ENCODE measurements at regions not wholly inside any gene's neighbourhood (a gene's known extent, or its start where the extent isn't known, plus 50 kb on each side); places are given as distances from the start of the nearest gene placed in this dataset.

DNA sequence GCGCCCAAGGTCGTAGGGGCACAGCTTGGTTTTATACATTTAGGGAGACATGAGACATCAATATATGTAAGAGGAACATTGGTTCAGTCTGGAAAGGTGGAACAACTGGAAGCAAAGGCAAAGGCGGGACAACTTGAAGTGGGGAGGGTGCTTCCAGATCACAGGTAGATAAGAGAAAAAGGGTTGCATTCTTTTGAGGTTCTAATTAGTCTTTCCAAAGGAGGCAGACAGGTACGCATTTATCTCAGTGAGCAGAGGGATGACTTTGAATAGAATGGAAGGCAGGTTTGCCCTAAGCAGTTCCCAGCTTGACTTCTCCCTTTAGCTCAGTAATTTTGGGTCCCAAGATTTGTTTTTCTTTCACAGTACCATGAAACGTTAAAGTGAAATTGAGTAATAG lies 223.2 kb downstream of the FAM47A start:
- ATAC-seq = no peak
- no peak for TF ChIP-seq ARNTL (CRISPR knock-in tag; IDR thresholded peaks at IDR 0.05; ENCODE audit: borderline replicate concordance, low read depth)
- TF ChIP-seq TCF4 (CRISPR knock-in tag; IDR thresholded peaks at IDR 0.05; ENCODE audit: borderline replicate concordance) = no peak
- TF ChIP-seq RARB (CRISPR knock-in tag; IDR thresholded peaks at IDR 0.05) = no peak
- TF ChIP-seq ZNF565 (CRISPR knock-in tag; conservative IDR thresholded peaks at IDR 0.05; ENCODE audit: low read depth) = no peak
- no peak for TF ChIP-seq SNAI2 (CRISPR knock-in tag; IDR thresholded peaks at IDR 0.05)
- no peak for TF ChIP-seq ESRRG (CRISPR knock-in tag; IDR thresholded peaks at IDR 0.05)
- no peak for TF ChIP-seq GLIS3 (CRISPR knock-in tag; IDR thresholded peaks at IDR 0.05)
- no peak for TF ChIP-seq ZNF70 (CRISPR knock-in tag; IDR thresholded peaks at IDR 0.05)
- no peak for TF ChIP-seq PPARA (CRISPR knock-in tag; IDR thresholded peaks at IDR 0.05; ENCODE audit: borderline replicate concordance)
- no peak for TF ChIP-seq ZNF8 (CRISPR knock-in tag; IDR thresholded peaks at IDR 0.05)

GRCh38 chrX:33908074-33908473 lies 224.0 kb downstream of the FAM47A start:
- TF ChIP-seq GLIS3 (CRISPR knock-in tag; IDR thresholded peaks at IDR 0.05) (no peak), ESRRG (CRISPR knock-in tag; IDR thresholded peaks at IDR 0.05) (no peak), POU6F1 (CRISPR knock-in tag; IDR thresholded peaks at IDR 0.05; ENCODE audit: borderline replicate concordance, low read depth) (no peak), CREB5 (CRISPR knock-in tag; IDR thresholded peaks at IDR 0.05; ENCODE audit: low read depth) (no peak), CSDC2 (CRISPR knock-in tag; IDR thresholded peaks at IDR 0.05) (no peak), ZC3H10 (CRISPR knock-in tag; IDR thresholded peaks at IDR 0.05) (no peak), RARB (CRISPR knock-in tag; IDR thresholded peaks at IDR 0.05) (no peak), SNAI2 (CRISPR knock-in tag; IDR thresholded peaks at IDR 0.05) (no peak), ISL1 (CRISPR knock-in tag; IDR thresholded peaks at IDR 0.05) (no peak), ARNTL (CRISPR knock-in tag; IDR thresholded peaks at IDR 0.05; ENCODE audit: borderline replicate concordance, low read depth) (no peak)
- no peak for ATAC-seq

DNA sequence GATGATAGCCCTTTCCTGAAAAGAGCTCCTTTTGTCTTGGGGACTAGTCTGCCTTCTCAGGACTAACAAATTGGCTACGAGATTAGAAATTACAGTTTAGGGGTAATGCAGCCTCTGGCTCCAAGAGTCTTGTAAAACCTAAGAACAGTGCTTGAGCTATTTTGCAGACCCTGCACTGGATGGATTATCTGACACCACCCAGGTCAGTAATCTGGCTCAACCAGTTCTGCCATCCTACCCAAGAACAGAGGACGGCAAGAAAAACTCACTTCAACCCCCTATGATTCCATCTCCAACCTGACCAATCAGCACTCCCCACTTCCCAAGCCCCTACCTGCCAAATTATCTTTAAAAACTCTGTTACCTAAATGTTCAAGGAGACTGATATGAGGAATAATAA lies 225.1 kb downstream of the FAM47A start:
- TF ChIP-seq, protein P1, sequence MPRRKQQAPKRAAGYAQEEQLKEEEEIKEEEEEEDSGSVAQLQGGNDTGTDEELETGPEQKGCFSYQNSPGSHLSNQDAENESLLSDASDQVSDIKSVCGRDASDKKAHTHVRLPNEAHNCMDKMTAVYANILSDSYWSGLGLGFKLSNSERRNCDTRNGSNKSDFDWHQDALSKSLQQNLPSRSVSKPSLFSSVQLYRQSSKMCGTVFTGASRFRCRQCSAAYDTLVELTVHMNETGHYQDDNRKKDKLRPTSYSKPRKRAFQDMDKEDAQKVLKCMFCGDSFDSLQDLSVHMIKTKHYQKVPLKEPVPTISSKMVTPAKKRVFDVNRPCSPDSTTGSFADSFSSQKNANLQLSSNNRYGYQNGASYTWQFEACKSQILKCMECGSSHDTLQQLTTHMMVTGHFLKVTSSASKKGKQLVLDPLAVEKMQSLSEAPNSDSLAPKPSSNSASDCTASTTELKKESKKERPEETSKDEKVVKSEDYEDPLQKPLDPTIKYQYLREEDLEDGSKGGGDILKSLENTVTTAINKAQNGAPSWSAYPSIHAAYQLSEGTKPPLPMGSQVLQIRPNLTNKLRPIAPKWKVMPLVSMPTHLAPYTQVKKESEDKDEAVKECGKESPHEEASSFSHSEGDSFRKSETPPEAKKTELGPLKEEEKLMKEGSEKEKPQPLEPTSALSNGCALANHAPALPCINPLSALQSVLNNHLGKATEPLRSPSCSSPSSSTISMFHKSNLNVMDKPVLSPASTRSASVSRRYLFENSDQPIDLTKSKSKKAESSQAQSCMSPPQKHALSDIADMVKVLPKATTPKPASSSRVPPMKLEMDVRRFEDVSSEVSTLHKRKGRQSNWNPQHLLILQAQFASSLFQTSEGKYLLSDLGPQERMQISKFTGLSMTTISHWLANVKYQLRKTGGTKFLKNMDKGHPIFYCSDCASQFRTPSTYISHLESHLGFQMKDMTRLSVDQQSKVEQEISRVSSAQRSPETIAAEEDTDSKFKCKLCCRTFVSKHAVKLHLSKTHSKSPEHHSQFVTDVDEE (CRISPR knock-in tag; IDR thresholded peaks at IDR 0.05) = no peak
- TF ChIP-seq ARNTL (CRISPR knock-in tag; IDR thresholded peaks at IDR 0.05; ENCODE audit: borderline replicate concordance, low read depth) (no peak), CSDC2 (CRISPR knock-in tag; IDR thresholded peaks at IDR 0.05) (no peak)
- no peak for ATAC-seq

- ATAC-seq = no peak
- no peak for TF ChIP-seq PATZ1 (CRISPR knock-in tag; IDR thresholded peaks at IDR 0.05; ENCODE audit: borderline replicate concordance)
- no peak for TF ChIP-seq ESRRG (CRISPR knock-in tag; IDR thresholded peaks at IDR 0.05)
- no peak for TF ChIP-seq PPARA (CRISPR knock-in tag; IDR thresholded peaks at IDR 0.05; ENCODE audit: borderline replicate concordance)
- no peak for TF ChIP-seq CSDC2 (CRISPR knock-in tag; IDR thresholded peaks at IDR 0.05)
- TF ChIP-seq ZFP3 (CRISPR knock-in tag; IDR thresholded peaks at IDR 0.05) = no peak
- TF ChIP-seq SNAI2 (CRISPR knock-in tag; IDR thresholded peaks at IDR 0.05) = no peak
- no peak for TF ChIP-seq BACH2 (CRISPR knock-in tag; IDR thresholded peaks at IDR 0.05; ENCODE audit: borderline replicate concordance)
- TF ChIP-seq OSR1 (CRISPR knock-in tag; IDR thresholded peaks at IDR 0.05) = no peak
- no peak for TF ChIP-seq GLIS3 (CRISPR knock-in tag; IDR thresholded peaks at IDR 0.05)
- no peak for TF ChIP-seq CREB5 (CRISPR knock-in tag; IDR thresholded peaks at IDR 0.05; ENCODE audit: low read depth)
- no peak for TF ChIP-seq ZNF565 (CRISPR knock-in tag; conservative IDR thresholded peaks at IDR 0.05; ENCODE audit: low read depth)
- TF ChIP-seq ZNF8 (CRISPR knock-in tag; IDR thresholded peaks at IDR 0.05) = no peak
- no peak for TF ChIP-seq ARNTL (CRISPR knock-in tag; IDR thresholded peaks at IDR 0.05; ENCODE audit: borderline replicate concordance, low read depth)
- no peak for TF ChIP-seq ZNF70 (CRISPR knock-in tag; IDR thresholded peaks at IDR 0.05)
Measured at GRCh38 chrX:33892670-33893069, 239.4 kb downstream of the FAM47A start.
